IPS DF 6.9 (cell line): ENCODE measurements at regions not wholly inside any gene's neighbourhood (a gene's known extent, or its start where the extent isn't known, plus 50 kb on each side); places are given as distances from the start of the nearest gene placed in this dataset.

Experiments
- DNase-seq: peaks from one replicate; pipeline ENCODE4 v3.0.0-alpha.2; 2013; ENCODE audit warnings: low read depth, low spot score
- H3K27ac ChIP-seq: one replicate; pipeline ENCODE4 v1.5.1; 2013; ENCODE audit warnings: low read length, control low read depth
- H3K27me3 ChIP-seq: 2 replicates; pipeline ENCODE4 v1.6.1; 2013; ENCODE audit warnings: mild to moderate bottlenecking, low read length; ENCODE audit not compliant: control insufficient read depth, insufficient read depth
- H3K36me3 ChIP-seq: 2 replicates; pipeline ENCODE4 v1.6.1; 2013; ENCODE audit warnings: low read length; ENCODE audit not compliant: control insufficient read depth, insufficient read depth
- H3K4me1 ChIP-seq: 2 replicates; pipeline ENCODE4 v1.6.1; 2013; ENCODE audit warnings: low read length; ENCODE audit not compliant: control insufficient read depth, insufficient read depth
- H3K4me3 ChIP-seq: 2 replicates; pipeline ENCODE4 v1.5.1; 2013; ENCODE audit warnings: mild to moderate bottlenecking, low read length
- H3K9me3 ChIP-seq: 2 replicates; pipeline ENCODE4 v1.6.1; 2013; ENCODE audit warnings: low read length, inconsistent platforms; ENCODE audit not compliant: control insufficient read depth, insufficient read depth
- WGBS: extraction: QIAGEN DNeasy Blood & Tissue Kit; methylation state at CpG from one replicate; pipeline ENCODE4 v1.1.7; 2013; ENCODE audit warnings: mixed read lengths, missing lambda C conversion rate; ENCODE audit not compliant: insufficient read length, insufficient coverage; 5-methylcytosine and 5-hydroxymethylcytosine counted together

- no peak overlapping the region for H3K4me3 ChIP-seq
- DNase-seq = no peak
- no peak overlapping the region for H3K27ac ChIP-seq
- H3K4me1 ChIP-seq = no peaks in the 10 kb centered on the region; the same call in 1 of the 2 replicates
- no peaks in the 10 kb centered on the region for H3K36me3 ChIP-seq
- no peaks in the 10 kb centered on the region for H3K9me3 ChIP-seq
- H3K27me3 ChIP-seq = no peaks in the 10 kb centered on the region
Measured at GRCh38 chr14:85218982-85219381, 311.0 kb upstream of the FLRT2 start.

DNA sequence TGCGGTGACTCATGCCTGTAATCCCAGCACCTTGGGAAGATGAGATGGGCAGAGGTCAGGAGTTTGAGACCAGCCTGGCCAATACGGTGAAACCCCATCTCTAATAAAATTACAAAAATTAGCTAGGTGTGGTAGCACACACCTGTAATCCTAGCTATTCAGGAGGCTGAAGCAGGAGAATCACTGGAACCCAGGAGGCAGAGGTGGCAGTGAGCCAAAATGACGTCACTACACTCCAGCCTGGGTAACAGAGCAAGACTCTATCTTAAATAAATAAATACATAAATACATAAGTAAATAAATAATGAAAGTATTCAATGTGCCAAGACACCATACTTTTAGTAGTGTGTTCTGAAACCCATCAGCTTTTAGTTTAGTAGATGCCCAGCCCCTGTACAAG is 308.1 kb upstream of the FLRT2 start:
- Histone ChIP-seq H3K9me3 (no peaks in the 10 kb centered on the region), H3K27ac (no peak overlapping the region), H3K4me3 (no peak overlapping the region), H3K27me3 (no peaks in the 10 kb centered on the region), H3K4me1 (peaks cover 2% of the 10 kb centered on the region; the same call in 1 of the 2 replicates), H3K36me3 (no peaks in the 10 kb centered on the region)
- no CpG with 5 or more reads among the region's 3 CpGs for WGBS
- DNase-seq = no peak

GRCh38 chr14:85222341-85222740 is 307.6 kb upstream of the FLRT2 start:
- WGBS = no CpG with 5 or more reads among the region's 1 CpG
- Histone ChIP-seq H3K9me3 (no peaks in the 10 kb centered on the region), H3K4me1 (peaks cover 2% of the 10 kb centered on the region; the same call in 1 of the 2 replicates), H3K27me3 (no peaks in the 10 kb centered on the region), H3K4me3 (no peak overlapping the region), H3K36me3 (no peaks in the 10 kb centered on the region), H3K27ac (no peak overlapping the region)
- DNase-seq = no peak

DNA sequence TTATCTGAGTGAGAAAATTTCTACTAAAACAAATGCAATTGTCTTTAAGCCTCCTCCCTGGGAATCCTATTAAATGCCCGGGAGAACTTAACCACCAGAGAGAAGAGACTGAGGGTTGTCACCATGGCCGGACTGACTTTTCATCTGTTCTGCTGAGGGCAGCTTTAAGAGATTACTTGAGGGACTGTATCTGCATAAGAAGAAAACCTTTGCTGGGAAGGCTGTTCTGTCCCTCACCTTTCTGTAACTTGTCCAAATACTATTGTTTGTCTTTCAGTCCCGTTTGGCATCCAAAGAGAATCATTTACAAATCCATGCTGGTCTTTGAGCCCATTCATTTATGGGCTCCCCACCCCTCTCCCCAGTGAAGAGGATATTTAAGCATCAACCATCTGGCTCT is 306.3 kb upstream of the FLRT2 start:
- Histone ChIP-seq H3K36me3 (no peaks in the 10 kb centered on the region), H3K4me1 (peaks cover 2% of the 10 kb centered on the region; the same call in 1 of the 2 replicates), H3K9me3 (no peaks in the 10 kb centered on the region), H3K27ac (no peak overlapping the region), H3K27me3 (no peaks in the 10 kb centered on the region), H3K4me3 (no peak overlapping the region)
- DNase-seq = no peak
- no CpG with 5 or more reads among the region's 3 CpGs for WGBS

DNA sequence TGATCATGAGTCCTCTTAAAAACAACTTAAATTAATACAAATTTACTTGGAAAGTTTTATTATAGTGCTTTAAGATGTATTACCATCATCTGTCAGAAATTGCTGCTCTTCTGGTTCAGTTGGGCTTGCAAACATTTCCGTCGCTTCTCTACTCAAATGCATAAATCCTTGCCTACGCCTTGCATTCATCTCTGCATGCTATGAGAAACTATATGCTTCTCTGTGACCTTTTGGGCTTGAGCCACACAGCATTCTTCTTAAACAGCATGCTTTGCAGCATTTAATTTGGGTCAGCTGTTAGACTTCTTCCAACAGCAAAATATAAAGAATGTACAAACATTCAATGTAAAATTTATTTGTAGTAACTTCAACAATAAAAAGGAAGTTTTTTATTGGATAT is 305.7 kb upstream of the FLRT2 start:
- no peak for DNase-seq
- no CpG with 5 or more reads among the region's 3 CpGs for WGBS
- no peaks in the 10 kb centered on the region for H3K27me3 ChIP-seq
- peaks cover 2% of the 10 kb centered on the region; the same call in 1 of the 2 replicates for H3K4me1 ChIP-seq
- H3K36me3 ChIP-seq = no peaks in the 10 kb centered on the region
- no peak overlapping the region for H3K27ac ChIP-seq
- no peaks in the 10 kb centered on the region for H3K9me3 ChIP-seq
- no peak overlapping the region for H3K4me3 ChIP-seq

- WGBS = no CpG with 5 or more reads among the region's 12 CpGs
- H3K4me3 ChIP-seq = no peak overlapping the region
- no peaks in the 10 kb centered on the region for H3K27me3 ChIP-seq
- H3K27ac ChIP-seq = no peak overlapping the region
- no peaks in the 10 kb centered on the region for H3K4me1 ChIP-seq
- no peaks in the 10 kb centered on the region for H3K36me3 ChIP-seq
- H3K9me3 ChIP-seq = no peaks in the 10 kb centered on the region
- no peak for DNase-seq
Measured at GRCh38 chr14:85233756-85234155, 296.2 kb upstream of the FLRT2 start.

GRCh38 chr14:85234156-85235025 is 295.6 kb upstream of the FLRT2 start:
- Histone ChIP-seq H3K4me3 (no peak overlapping the region), H3K27ac (no peak overlapping the region), H3K27me3 (no peaks in the 10 kb centered on the region), H3K4me1 (no peaks in the 10 kb centered on the region), H3K9me3 (no peaks in the 10 kb centered on the region), H3K36me3 (no peaks in the 10 kb centered on the region)
- DNase-seq = no peak
- no CpG with 5 or more reads among the region's 10 CpGs for WGBS

DNA sequence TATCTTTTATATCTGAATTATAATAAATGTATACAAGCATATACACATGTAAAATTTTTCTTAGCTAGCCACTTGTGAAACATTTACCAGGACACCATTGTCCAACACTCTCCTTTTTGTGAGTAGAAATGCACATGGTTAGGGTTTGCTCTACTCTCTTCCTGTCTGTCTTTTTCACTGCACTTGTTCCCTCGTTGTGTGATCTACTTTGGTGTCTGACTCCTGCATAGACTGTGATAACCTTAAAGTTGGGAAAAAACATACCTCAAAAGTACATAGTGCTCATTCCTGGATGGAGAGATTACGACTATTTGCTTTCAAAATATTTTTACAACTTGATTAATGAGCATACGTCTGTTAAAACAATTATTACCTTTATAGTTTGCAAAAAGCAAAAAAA is 294.1 kb upstream of the FLRT2 start:
- no peak overlapping the region for H3K4me3 ChIP-seq
- no peak for DNase-seq
- no CpG with 5 or more reads among the region's 3 CpGs for WGBS
- H3K4me1 ChIP-seq = no peaks in the 10 kb centered on the region
- H3K36me3 ChIP-seq = no peaks in the 10 kb centered on the region
- H3K27me3 ChIP-seq = no peaks in the 10 kb centered on the region
- no peak overlapping the region for H3K27ac ChIP-seq
- H3K9me3 ChIP-seq = no peaks in the 10 kb centered on the region

DNA sequence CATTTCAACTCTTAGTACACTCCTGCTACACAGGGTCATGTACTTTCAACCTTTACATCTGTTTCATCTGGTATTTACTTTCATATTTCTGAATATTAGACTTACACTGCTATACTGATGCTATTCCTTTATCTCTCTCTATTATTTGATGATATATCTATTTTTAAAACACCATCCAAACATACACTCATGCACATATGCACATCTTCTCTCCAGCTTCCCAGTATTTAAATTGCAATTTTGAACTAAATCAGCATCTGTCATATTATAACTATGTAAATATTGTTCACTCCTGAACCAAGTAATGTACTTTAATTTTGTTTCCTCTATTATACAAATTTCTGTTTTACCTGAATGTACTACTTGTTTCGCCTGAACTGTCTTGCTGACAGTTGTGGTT is 293.6 kb upstream of the FLRT2 start:
- Histone ChIP-seq H3K27me3 (no peaks in the 10 kb centered on the region), H3K36me3 (no peaks in the 10 kb centered on the region), H3K4me1 (no peaks in the 10 kb centered on the region), H3K4me3 (no peak overlapping the region), H3K27ac (no peak overlapping the region), H3K9me3 (no peaks in the 10 kb centered on the region)
- whole genome bisulfite sequencing = no CpG with 5 or more reads among the region's 1 CpG
- DNase-seq = no peak

DNA sequence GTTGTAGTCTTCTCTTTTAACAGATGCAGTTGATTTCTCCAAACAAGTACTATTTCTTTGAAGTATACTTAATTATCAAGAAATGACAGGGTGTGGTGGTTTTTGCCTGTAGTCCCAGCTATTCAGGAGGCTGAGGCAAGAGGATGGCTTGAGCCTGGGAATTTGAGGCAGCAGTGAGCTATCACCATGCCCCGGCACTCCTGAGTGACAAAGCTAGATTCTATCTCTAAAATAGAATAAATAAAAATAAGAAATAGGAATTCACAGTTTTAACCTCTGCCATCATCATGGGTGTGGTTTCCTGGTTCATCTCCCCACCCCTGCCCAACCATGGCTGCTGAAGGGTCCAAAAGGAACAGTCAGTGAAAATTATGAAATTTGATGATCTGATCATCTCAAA is 290.2 kb upstream of the FLRT2 start:
- WGBS = no CpG with 5 or more reads among the region's 1 CpG

More for the DNA sequence above, 290.2 kb upstream of the FLRT2 start:
- Histone ChIP-seq H3K4me1 (no peaks in the 10 kb centered on the region), H3K27ac (no peak overlapping the region), H3K27me3 (no peaks in the 10 kb centered on the region), H3K4me3 (no peak overlapping the region), H3K36me3 (no peaks in the 10 kb centered on the region), H3K9me3 (no peaks in the 10 kb centered on the region)
- no peak for DNase-seq
